SK-N-MC (cell line): ENCODE measurements at regions not wholly inside any gene's neighbourhood (a gene's known extent, or its start where the extent isn't known, plus 50 kb on each side); places are given as distances from the start of the nearest gene placed in this dataset.

Experiments
- DNase-seq: peaks from one replicate; pipeline ENCODE4 v3.0.0-alpha.2; 2011; ENCODE audit warnings: low read depth, low spot score
- H3K27ac ChIP-seq: fragments of 200-600 bp; sonication (generic); 2 replicates; pipeline ENCODE4 v1.5.1; 2016; ENCODE audit warnings: mixed run types
- H3K36me3 ChIP-seq: fragments of 200-600 bp; sonication (generic); 2 replicates; pipeline ENCODE4 v1.6.1; 2017; ENCODE audit warnings: antibody characterized with exemption, low read length, mixed read lengths; ENCODE audit not compliant: insufficient read depth
- H3K4me3 ChIP-seq: fragments of 200-600 bp; sonication (generic); 2 replicates; pipeline ENCODE4 v1.5.1; 2016
- H3K9ac ChIP-seq: fragments of 200-600 bp; sonication (generic); 2 replicates; pipeline ENCODE4 v1.8.0; 2017; ENCODE audit warnings: mixed run types, mixed read lengths; ENCODE audit not compliant: insufficient read length
- H3K9me3 ChIP-seq: fragments of 200-600 bp; sonication (generic); 2 replicates; pipeline ENCODE4 v1.6.1; 2017; ENCODE audit warnings: low read depth, mild to moderate bottlenecking, antibody characterized with exemption, low read length, moderate library complexity, mixed read lengths
- EZH2 ChIP-seq: fragments of 200-600 bp; sonication (generic); IDR thresholded peaks from one replicate; pipeline ENCODE4 v1.6.1; 2017; ENCODE audit warnings: antibody characterized with exemption
- FOXP2 ChIP-seq: optimal IDR thresholded peaks from 2 replicates; pipeline ENCODE3; 2011; ENCODE audit warnings: mild to moderate bottlenecking, moderate library complexity; ENCODE audit not compliant: insufficient read depth; ENCODE audit errors: extremely low read length, control extremely low read depth
- POLR2AphosphoS5 ChIP-seq: IDR thresholded peaks from 2 replicates; pipeline ENCODE4 v1.6.1; 2012; ENCODE audit warnings: mild to moderate bottlenecking, low read depth, low read length, borderline replicate concordance

DNA sequence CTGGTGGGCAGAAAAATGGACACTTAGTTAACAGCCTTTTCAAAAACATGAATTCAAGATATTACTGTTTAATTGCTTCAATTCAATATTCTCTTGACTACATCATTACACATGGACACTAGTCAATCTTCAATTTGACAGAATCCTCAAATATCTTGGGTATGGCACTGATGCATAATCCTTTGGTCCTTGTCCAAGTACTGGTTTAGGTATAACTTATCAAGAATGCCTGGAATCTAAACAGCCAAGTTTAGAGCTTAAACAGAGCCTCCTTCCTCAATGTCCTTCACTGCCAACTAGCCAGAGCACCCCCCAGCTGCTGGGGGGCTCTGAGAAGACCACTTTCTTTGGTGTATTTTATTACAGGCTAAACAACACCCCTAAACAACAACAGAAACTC is 61.6 kb upstream of the ERCC6L2 start:
- TF ChIP-seq EZH2, result no peak
- TF ChIP-seq FOXP2, result no peak
- TF ChIP-seq POLR2AphosphoS5, result no peak
- no peak overlapping the region for H3K4me3 ChIP-seq
- no peak overlapping the region for H3K9ac ChIP-seq
- H3K27ac ChIP-seq, result no peak overlapping the region
- H3K36me3 ChIP-seq, result no peaks in the 10 kb centered on the region
- H3K9me3 ChIP-seq, result no peaks in the 10 kb centered on the region
- no peak for DNase-seq

DNA sequence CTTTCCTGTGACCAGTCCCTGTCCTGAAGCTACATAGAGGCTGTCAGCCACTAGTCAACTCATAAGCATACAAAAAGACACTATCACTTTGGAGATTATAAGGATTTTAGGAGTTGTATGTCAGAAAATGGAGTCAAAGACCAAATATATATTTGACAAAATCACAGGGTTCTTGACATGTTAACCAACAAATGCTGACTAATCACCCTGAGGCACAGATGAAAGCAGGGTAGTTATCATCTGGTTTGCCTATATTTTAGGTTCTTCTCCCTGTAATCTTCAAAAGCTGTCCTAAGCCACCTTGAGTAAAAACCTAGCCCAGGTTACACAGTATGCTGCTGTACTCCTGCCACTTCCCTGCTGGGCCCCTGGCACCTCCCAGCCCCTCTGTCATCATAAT is 64.7 kb upstream of the ERCC6L2 start:
- Histone ChIP-seq H3K9me3 (no peaks in the 10 kb centered on the region), H3K27ac (no peak overlapping the region), H3K9ac (no peak overlapping the region), H3K36me3 (no peaks in the 10 kb centered on the region), H3K4me3 (no peak overlapping the region)
- TF ChIP-seq EZH2, result no peak
- no peak for TF ChIP-seq POLR2AphosphoS5
- TF ChIP-seq FOXP2, result no peak
- no peak for DNase-seq

DNA sequence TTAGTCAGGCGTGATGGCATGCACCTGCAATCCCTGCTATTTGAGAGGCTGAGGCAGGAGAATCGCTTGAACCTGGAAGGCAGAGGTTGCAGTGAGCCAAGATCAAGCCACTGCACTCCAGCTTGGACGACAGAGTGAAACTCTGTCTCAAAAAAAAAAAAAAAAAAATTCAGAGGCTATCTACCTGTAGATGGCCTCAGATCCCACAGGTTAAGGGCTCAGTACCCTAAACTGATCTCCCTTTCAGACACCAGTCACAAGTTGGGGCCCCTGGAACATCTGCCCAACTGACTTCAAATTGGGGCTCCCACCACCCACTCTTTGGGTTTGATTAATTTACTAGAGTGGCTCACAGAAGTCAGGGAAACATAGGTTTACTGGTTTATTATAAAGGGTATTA is 65.4 kb upstream of the ERCC6L2 start:
- Histone ChIP-seq H3K36me3 (no peaks in the 10 kb centered on the region), H3K9me3 (no peaks in the 10 kb centered on the region), H3K9ac (no peak overlapping the region), H3K4me3 (no peak overlapping the region), H3K27ac (no peak overlapping the region)
- TF ChIP-seq FOXP2, result no peak
- DNase-seq, result no peak

DNA sequence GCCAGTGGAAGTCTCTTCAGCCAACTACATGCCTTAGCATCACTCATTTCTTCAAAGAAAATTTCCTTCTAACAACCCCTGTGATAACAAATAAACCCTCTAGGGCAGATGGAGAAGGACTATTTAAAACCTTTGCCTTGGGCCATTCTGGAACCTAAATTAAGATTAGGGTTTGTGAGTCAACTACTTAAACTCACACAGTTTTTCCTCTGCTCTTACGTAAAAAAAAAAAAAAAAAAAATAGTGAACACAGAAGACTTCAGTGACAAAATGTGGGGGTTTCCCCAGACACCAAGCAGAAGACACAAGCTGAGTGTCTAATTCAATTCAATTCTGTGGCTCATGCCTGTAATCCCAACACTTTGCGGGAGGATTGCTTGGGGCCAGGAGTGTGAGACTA is 65.8 kb upstream of the ERCC6L2 start:
- TF ChIP-seq EZH2, result no peak
- TF ChIP-seq POLR2AphosphoS5, result no peak
- TF ChIP-seq FOXP2, result no peak
- Histone ChIP-seq H3K9ac (no peak overlapping the region), H3K9me3 (no peaks in the 10 kb centered on the region), H3K36me3 (no peaks in the 10 kb centered on the region), H3K27ac (no peak overlapping the region), H3K4me3 (no peak overlapping the region)
- no peak for DNase-seq

DNA sequence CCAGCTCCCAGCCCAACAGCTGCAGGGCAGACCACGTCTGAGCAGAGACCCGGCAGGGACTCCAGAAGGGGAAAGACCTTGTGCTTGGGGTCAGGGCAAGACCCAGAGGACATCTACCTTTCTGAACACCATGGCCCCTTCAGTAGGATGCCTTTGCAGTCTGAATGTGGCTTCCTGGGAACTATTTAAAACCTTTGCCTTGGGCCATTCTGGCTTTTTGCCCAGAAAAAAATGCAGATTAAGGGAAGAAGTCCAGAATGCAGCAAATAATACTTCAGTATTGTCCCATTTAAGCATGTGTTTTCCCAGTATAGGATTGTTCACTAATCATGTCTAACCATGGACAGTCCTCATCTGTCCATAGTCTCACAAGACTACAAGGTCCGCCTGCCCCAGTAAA is 67.5 kb upstream of the ERCC6L2 start:
- no peak overlapping the region for H3K9ac ChIP-seq
- TF ChIP-seq POLR2AphosphoS5 (no peak; the same call in 1 of the 2 replicates), FOXP2 (no peak), EZH2 (no peak)
- DNase-seq, result peak; percentile 84
- no peaks in the 10 kb centered on the region for H3K9me3 ChIP-seq
- no peaks in the 10 kb centered on the region for H3K36me3 ChIP-seq
- H3K4me3 ChIP-seq, result peak overlapping the region; percentile 52
- H3K27ac ChIP-seq, result 0 out of 2 replicates have a peak overlapping the region, but pooled peaks have one; percentile 58

DNA sequence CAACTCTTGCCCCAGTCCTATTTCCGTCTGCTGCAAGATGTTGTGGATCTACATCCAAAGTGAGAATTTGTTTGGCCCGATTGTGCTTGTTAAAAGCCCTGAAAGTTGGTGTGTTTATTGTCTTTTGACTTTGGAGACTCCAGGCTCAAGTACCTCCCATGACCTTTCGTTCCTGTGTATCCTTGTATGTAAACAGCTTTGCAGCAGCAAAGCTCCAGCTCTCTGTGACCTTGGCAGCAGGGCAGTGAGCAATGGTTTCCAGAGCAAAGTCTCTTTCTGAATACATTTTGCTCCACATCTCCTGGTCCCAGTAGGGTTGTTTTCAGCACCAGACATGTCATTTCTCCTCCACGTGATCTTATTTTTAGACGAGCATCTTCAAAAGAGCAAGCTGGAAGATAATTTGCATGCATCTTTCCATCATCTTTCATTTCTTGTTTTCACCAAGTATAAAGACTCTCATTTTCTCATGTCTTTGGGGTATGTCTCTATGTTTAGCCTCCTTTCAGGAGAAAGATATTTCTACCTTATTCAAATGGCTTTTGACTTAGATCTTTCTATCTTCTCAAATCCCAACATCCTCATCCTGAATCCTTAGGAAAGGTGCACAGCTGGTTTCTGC is 68.1 kb upstream of the ERCC6L2 start:
- Histone ChIP-seq H3K9ac (no peak overlapping the region), H3K27ac (no peak overlapping the region), H3K9me3 (no peaks in the 10 kb centered on the region), H3K36me3 (no peaks in the 10 kb centered on the region), H3K4me3 (peak overlapping the region; percentile 52; the same call in 1 of the 2 replicates)
- DNase-seq, result no peak
- TF ChIP-seq EZH2 (no peak), POLR2AphosphoS5 (no peak), FOXP2 (no peak)

DNA sequence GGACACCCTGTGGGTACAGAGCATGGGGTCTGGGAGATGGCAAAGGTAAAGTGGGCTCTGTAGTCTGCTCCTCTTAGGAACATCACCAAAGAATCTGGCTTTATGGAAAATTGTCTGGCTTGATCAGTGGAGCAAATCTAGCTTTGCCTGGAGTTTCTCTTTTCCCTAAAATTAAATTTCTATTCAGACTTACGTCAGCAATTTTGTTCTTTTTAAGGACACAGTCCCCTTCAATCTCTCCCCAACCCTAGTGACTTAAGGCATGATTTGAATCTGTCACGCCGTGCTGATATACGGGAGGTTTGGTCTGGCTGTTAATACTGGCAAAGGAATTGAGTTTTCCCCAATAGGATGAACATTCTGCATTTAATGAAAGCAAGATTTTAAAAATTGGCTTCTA is 72.3 kb upstream of the ERCC6L2 start:
- no peak overlapping the region for H3K27ac ChIP-seq
- no peak overlapping the region for H3K9ac ChIP-seq
- TF ChIP-seq FOXP2 (no peak), POLR2AphosphoS5 (no peak), EZH2 (no peak)
- no peaks in the 10 kb centered on the region for H3K36me3 ChIP-seq
- no peaks in the 10 kb centered on the region for H3K9me3 ChIP-seq
- DNase-seq, result no peak
- H3K4me3 ChIP-seq, result no peak overlapping the region

DNA sequence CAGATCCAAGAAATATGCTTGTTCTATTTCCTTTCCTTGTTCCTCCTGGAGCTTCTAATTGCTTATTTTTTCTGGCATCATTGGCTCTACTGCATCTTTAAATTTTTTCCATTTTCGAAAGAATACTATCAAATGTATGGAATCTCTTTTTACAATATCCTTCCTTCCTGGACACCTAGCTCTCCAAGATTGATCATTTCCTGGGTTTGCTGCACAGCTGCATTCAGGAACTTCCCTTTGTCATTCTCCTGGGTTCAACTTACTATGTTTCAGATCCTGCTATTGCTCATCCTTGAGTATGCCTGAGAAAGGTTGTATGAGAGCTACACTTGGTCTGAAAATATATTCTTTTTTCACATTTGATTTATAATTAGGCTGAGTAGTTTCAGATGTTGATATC is 73.7 kb upstream of the ERCC6L2 start:
- no peak overlapping the region for H3K4me3 ChIP-seq
- no peak for TF ChIP-seq FOXP2
- TF ChIP-seq EZH2, result no peak
- no peak for TF ChIP-seq POLR2AphosphoS5
- no peak overlapping the region for H3K9ac ChIP-seq
- no peaks in the 10 kb centered on the region for H3K36me3 ChIP-seq
- no peak for DNase-seq
- H3K27ac ChIP-seq, result no peak overlapping the region
- H3K9me3 ChIP-seq, result no peaks in the 10 kb centered on the region

DNA sequence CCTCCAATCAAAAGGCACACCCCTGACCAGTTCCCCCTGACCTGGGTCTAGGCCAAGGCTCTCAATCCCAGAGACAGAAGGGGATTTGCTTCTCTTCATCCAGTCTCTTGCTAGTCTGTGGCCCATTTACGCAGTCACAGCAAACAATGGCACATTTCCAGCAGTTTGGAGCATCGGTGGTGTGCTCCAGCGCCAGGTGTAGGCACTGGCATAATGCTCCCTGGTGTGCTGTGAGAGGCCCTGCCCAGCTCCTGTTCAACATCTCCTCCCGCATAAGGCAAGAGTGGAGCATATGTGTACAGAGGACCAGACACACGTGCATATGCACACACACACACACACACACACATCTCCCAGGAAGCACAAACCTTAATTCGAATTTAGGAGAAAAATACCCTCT is 79.5 kb upstream of the ERCC6L2 start:
- Histone ChIP-seq H3K27ac (no peak overlapping the region), H3K36me3 (no peaks in the 10 kb centered on the region), H3K4me3 (no peak overlapping the region), H3K9me3 (no peaks in the 10 kb centered on the region), H3K9ac (no peak overlapping the region)
- no peak for TF ChIP-seq EZH2
- no peak for TF ChIP-seq POLR2AphosphoS5
- TF ChIP-seq FOXP2, result no peak
- no peak for DNase-seq
